H9 (cell line): ENCODE measurements at regions not wholly inside any gene's neighbourhood (a gene's known extent, or its start where the extent isn't known, plus 50 kb on each side); places are given as distances from the start of the nearest gene placed in this dataset.

Experiments
- DNase-seq: peaks from one replicate; pipeline ENCODE4 v3.0.0-alpha.2; 2017
- H2AFZ ChIP-seq: one replicate; pipeline ENCODE4 v1.6.1; 2013; ENCODE audit warnings: mild to moderate bottlenecking, low read length, control low read depth, moderate library complexity
- H2AK5ac ChIP-seq: 2 replicates; pipeline ENCODE4 v1.6.1; 2013; ENCODE audit warnings: low read length, control low read depth, mixed read lengths; ENCODE audit not compliant: insufficient read length
- H2BK120ac ChIP-seq: one replicate; pipeline ENCODE4 v1.6.1; 2013; ENCODE audit warnings: low read depth, mild to moderate bottlenecking, low read length, control low read depth, inconsistent platforms; ENCODE audit not compliant: poor library complexity, severe bottlenecking
- H2BK12ac ChIP-seq: 2 replicates; pipeline ENCODE4 v1.6.1; 2013; ENCODE audit warnings: low read length, control low read depth, mixed read lengths, low read depth; ENCODE audit not compliant: insufficient read length
- H2BK15ac ChIP-seq: 2 replicates; pipeline ENCODE4 v1.6.1; 2013; ENCODE audit warnings: low read depth, low read length, control low read depth
- H2BK20ac ChIP-seq: one replicate; pipeline ENCODE4 v1.6.1; 2013; ENCODE audit warnings: low read depth, mild to moderate bottlenecking, low read length, control low read depth, inconsistent platforms; ENCODE audit not compliant: poor library complexity, severe bottlenecking
- H2BK5ac ChIP-seq: 2 replicates; pipeline ENCODE4 v1.6.1; 2013; ENCODE audit warnings: low read length, control low read depth, mixed read lengths; ENCODE audit not compliant: insufficient read length
- H3K14ac ChIP-seq: 2 replicates; pipeline ENCODE4 v1.6.1; 2013; ENCODE audit warnings: low read length, control low read depth; ENCODE audit not compliant: insufficient read depth
- H3K18ac ChIP-seq: 2 replicates; pipeline ENCODE4 v1.6.1; 2013; ENCODE audit warnings: low read depth, mild to moderate bottlenecking, mixed read lengths, low read length, control low read depth; ENCODE audit not compliant: insufficient read length
- H3K23ac ChIP-seq: 2 replicates; pipeline ENCODE4 v1.6.1; 2013; ENCODE audit warnings: low read length, control low read depth, mixed read lengths, low read depth; ENCODE audit not compliant: insufficient read length
- H3K23me2 ChIP-seq: 2 replicates; pipeline ENCODE4 v1.6.1; 2013; ENCODE audit warnings: low read depth, mild to moderate bottlenecking, mixed read lengths, low read length, control low read depth; ENCODE audit not compliant: insufficient read length, poor library complexity, severe bottlenecking
- H3K27ac ChIP-seq: 2 replicates; pipeline ENCODE4 v1.5.1; 2013; ENCODE audit warnings: low read length, control low read depth, mixed read lengths, low read depth; ENCODE audit not compliant: insufficient read length
- H3K27me3 ChIP-seq: 2 replicates; pipeline ENCODE4 v1.6.1; 2013; ENCODE audit warnings: low read length, control low read depth, inconsistent platforms; ENCODE audit not compliant: insufficient read depth
- H3K4ac ChIP-seq: 2 replicates; pipeline ENCODE4 v1.6.1; 2013; ENCODE audit warnings: low read depth, mild to moderate bottlenecking, control low read depth, inconsistent platforms, low read length, moderate library complexity
- H3K4me1 ChIP-seq: 2 replicates; pipeline ENCODE4 v1.6.1; 2013; ENCODE audit warnings: low read length, control low read depth, inconsistent platforms; ENCODE audit not compliant: insufficient read depth
- H3K4me2 ChIP-seq: 2 replicates; pipeline ENCODE4 v1.6.1; 2013; ENCODE audit warnings: low read length, control low read depth, mixed read lengths; ENCODE audit not compliant: insufficient read length, insufficient read depth
- H3K56ac ChIP-seq: 2 replicates; pipeline ENCODE4 v1.6.1; 2013; ENCODE audit warnings: low read depth, mild to moderate bottlenecking, mixed read lengths, low read length, control low read depth; ENCODE audit not compliant: insufficient read length
- H3K79me1 ChIP-seq: 2 replicates; pipeline ENCODE4 v1.6.1; 2013; ENCODE audit warnings: low read depth, mild to moderate bottlenecking, moderate library complexity, low read length, control low read depth, inconsistent platforms; ENCODE audit not compliant: insufficient read depth, poor library complexity, severe bottlenecking
- H3K79me2 ChIP-seq: 2 replicates; pipeline ENCODE4 v1.6.1; 2013; ENCODE audit warnings: low read length, control low read depth, inconsistent platforms; ENCODE audit not compliant: insufficient read depth
- H3K9ac ChIP-seq: 2 replicates; pipeline ENCODE4 v1.6.1; 2013; ENCODE audit warnings: low read length, control low read depth, mixed read lengths; ENCODE audit not compliant: insufficient read length; ENCODE audit errors: extremely low read depth
- H3K9me3 ChIP-seq: one replicate; pipeline ENCODE4 v1.6.1; 2013; ENCODE audit warnings: low read depth, low read length, inconsistent platforms; ENCODE audit not compliant: control insufficient read depth
- H3T11ph ChIP-seq: one replicate; pipeline ENCODE4 v1.6.1; 2013; ENCODE audit warnings: mild to moderate bottlenecking, low read length, control low read depth, inconsistent platforms
- H4K20me1 ChIP-seq: one replicate; pipeline ENCODE4 v1.6.1; 2013; ENCODE audit not compliant: control insufficient read depth, insufficient read length, insufficient read depth
- H4K5ac ChIP-seq: 2 replicates; pipeline ENCODE4 v1.6.1; 2013; ENCODE audit warnings: low read depth, mild to moderate bottlenecking, mixed read lengths, low read length, control low read depth; ENCODE audit not compliant: insufficient read length
- H4K8ac ChIP-seq: replicated peaks from 2 replicates; pipeline ENCODE4 v1.6.1; 2013; ENCODE audit warnings: low read length, control low read depth, mixed read lengths, low read depth; ENCODE audit not compliant: insufficient read length
- H4K91ac ChIP-seq: 2 replicates; pipeline ENCODE4 v1.6.1; 2013; ENCODE audit warnings: low read depth, mild to moderate bottlenecking, moderate library complexity, mixed read lengths, low read length, control low read depth; ENCODE audit not compliant: insufficient read length
- H3K27ac Mint-ChIP-seq, 3 experiments: 2 replicates in 2 of 3; 3 replicates in 1 of 3; pipeline ENCODE4 v1.8.0; 2020 to 2021; ENCODE audit warnings: mixed read lengths in 3 of 3, mild to moderate bottlenecking in 1 of 3, moderate library complexity in 1 of 3
- H3K27me3 Mint-ChIP-seq: 2 replicates; pipeline ENCODE4 v1.8.0; 2021; ENCODE audit warnings: low read depth, mild to moderate bottlenecking, moderate library complexity, mixed read lengths
- H3K36me3 Mint-ChIP-seq, 3 experiments: 2 replicates in 2 of 3; 3 replicates in 1 of 3; pipeline ENCODE4 v1.8.0; 2020 to 2021; ENCODE audit warnings: low read depth in 3 of 3, mixed read lengths in 3 of 3; ENCODE audit not compliant: insufficient read depth in 1 of 3
- H3K4me1 Mint-ChIP-seq, 2 experiments: 2 replicates each; pipeline ENCODE4 v1.8.0; 2020; ENCODE audit warnings: mixed read lengths in 2 of 2
- H3K4me3 Mint-ChIP-seq, 2 experiments: 2 replicates in 1 of 2; 3 replicates in 1 of 2; pipeline ENCODE4 v1.8.0; 2020 to 2021; ENCODE audit warnings: mild to moderate bottlenecking in 2 of 2, mixed read lengths in 2 of 2, moderate library complexity in 1 of 2
- H3K9me3 Mint-ChIP-seq, 2 experiments: 2 replicates in 1 of 2; 3 replicates in 1 of 2; pipeline ENCODE4 v1.8.0; 2020; ENCODE audit warnings: mild to moderate bottlenecking in 2 of 2, mixed read lengths in 2 of 2, moderate library complexity in 1 of 2
- WGBS: extraction: QIAGEN DNeasy Blood & Tissue Kit; methylation state at CpG from one replicate; pipeline ENCODE4 v1.1.7; 2013; ENCODE audit warnings: missing lambda C conversion rate, low lambda C conversion rate, mixed read lengths; ENCODE audit not compliant: insufficient read length; ENCODE audit errors: extremely low coverage; 5-methylcytosine and 5-hydroxymethylcytosine counted together
- TF ChIP-seq, protein P1 (sequence below): fragments of 200-600 bp; sonication (generic); conservative IDR thresholded peaks from 3 replicates; pipeline ENCODE4 v1.8.0; 2021; ENCODE audit warnings: antibody characterized with exemption, mild to moderate bottlenecking

DNA sequence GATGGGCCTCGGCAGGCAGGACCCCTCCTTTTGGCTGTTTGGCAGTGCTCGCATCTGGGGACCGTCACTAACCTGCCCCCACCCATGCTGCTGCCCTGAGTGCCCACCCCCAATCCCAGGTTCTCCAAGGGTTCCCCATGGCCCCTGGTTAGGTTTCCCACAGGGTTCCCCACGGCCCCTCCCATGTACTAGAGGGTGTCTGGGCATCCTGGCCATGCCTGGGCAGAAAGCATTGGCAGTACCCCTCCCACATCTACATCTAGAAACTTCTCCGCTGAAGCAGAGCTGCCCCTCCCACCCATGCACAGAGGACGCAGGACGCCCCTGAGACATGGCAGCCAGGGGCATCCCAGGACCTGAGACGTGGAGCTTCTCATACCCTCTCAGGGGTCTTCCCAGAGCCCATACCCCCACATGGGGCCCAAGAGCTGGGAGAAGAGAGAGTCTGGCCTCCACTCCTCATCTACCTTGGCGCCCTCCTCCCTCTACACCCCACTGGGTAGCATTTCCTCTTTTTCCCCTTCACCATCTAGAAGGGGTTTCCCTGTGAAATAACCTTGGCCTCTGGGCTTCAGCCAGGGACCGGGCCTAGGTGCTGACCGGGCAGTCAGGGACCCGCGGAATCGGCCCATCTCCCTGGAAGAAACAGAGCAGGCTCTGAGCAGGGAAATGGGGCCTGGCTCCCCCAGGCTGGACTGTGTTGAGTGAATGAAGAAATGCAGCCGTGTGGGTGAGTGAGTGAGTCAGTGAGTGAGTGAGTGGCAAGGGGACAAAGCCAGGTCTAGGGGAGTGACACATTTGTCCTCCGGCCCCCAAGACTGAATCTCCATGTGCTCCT, 987.3 kb downstream of the BRD1 start:
- H3K4me1 Mint-ChIP-seq, result peaks cover 1 to 8% of the 10 kb centered on the region in 2 experiments

More for the DNA sequence above, 987.3 kb downstream of the BRD1 start:
- Mint-ChIP-seq H3K4me3 (no peak overlapping the region), H3K27ac (no peak overlapping the region; a peak in 1 of 7 replicates), H3K27me3 (peaks cover 6% of the 10 kb centered on the region; the same call in 1 of the 2 replicates), H3K36me3 (peaks cover 0 to 2% (median 0%) of the 10 kb centered on the region in 3 experiments; a peak in 1 of 7 replicates), H3K9me3 (peaks cover 4 to 5% of the 10 kb centered on the region in 2 experiments; a peak in 3 of 5 replicates)
- Histone ChIP-seq H2BK5ac (no peak overlapping the region), H3K27ac (no peak overlapping the region), H3K14ac (no peak overlapping the region; the same call in 1 of the 2 replicates), H3K27me3 (no peaks in the 10 kb centered on the region), H3K4ac (no peak overlapping the region), H3K9ac (no peak overlapping the region), H3K23me2 (no peaks in the 10 kb centered on the region), H4K91ac (no peak overlapping the region), H3K23ac (no peak overlapping the region), H4K5ac (no peak overlapping the region), H3K79me2 (no peaks in the 10 kb centered on the region), H2BK12ac (no peak overlapping the region), H3T11ph (no peak overlapping the region), H2BK20ac (no peak overlapping the region), H3K79me1 (no peaks in the 10 kb centered on the region), H3K9me3 (no peaks in the 10 kb centered on the region), H4K8ac (no peak overlapping the region), H3K56ac (no peak overlapping the region), H3K4me2 (no peak overlapping the region), H3K4me1 (no peaks in the 10 kb centered on the region), H2AFZ (no peak overlapping the region), H2AK5ac (no peak overlapping the region), H2BK15ac (no peak overlapping the region), H2BK120ac (no peak overlapping the region), H4K20me1 (no peaks in the 10 kb centered on the region), H3K18ac (no peak overlapping the region)
- TF ChIP-seq, protein P1, sequence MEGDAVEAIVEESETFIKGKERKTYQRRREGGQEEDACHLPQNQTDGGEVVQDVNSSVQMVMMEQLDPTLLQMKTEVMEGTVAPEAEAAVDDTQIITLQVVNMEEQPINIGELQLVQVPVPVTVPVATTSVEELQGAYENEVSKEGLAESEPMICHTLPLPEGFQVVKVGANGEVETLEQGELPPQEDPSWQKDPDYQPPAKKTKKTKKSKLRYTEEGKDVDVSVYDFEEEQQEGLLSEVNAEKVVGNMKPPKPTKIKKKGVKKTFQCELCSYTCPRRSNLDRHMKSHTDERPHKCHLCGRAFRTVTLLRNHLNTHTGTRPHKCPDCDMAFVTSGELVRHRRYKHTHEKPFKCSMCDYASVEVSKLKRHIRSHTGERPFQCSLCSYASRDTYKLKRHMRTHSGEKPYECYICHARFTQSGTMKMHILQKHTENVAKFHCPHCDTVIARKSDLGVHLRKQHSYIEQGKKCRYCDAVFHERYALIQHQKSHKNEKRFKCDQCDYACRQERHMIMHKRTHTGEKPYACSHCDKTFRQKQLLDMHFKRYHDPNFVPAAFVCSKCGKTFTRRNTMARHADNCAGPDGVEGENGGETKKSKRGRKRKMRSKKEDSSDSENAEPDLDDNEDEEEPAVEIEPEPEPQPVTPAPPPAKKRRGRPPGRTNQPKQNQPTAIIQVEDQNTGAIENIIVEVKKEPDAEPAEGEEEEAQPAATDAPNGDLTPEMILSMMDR, result no peak
- no CpG with 5 or more reads among the region's 16 CpGs for WGBS
- DNase-seq, result no peak
